Brain pericyte (primary cell): ENCODE measurements at regions not wholly inside any gene's neighbourhood (a gene's known extent, or its start where the extent isn't known, plus 50 kb on each side); places are given as distances from the start of the nearest gene placed in this dataset.
"Not testable (repeated sequence)": the region's sequence is repeated elsewhere in the genome, so short reads cannot be mapped to it uniquely, and the experiment has no call there.

Experiments used
- DNase-seq: peaks from one replicate; pipeline ENCODE4 v3.0.0-alpha.2; 2012; ENCODE audit warnings: low read depth, low spot score

DNA sequence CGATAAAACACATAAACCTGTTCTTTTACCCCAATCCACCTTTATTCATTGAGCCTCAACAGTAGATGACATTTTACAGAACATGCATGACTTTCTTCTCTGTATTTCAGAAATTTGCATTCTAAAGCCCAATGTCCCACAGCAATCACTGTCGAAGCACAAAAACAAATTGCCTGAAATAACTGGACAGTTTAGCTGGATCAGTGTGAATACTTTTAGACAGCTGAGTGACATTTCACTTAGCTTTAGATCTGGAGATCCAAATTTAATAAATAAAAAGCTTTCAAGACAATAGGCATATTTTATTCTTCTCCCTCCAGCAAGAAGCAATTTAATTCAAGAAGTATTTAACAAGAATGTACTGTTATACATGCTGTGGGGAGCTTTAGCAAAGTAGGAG lies 109.1 kb upstream of the FSCB start:
- DNase-seq: no peak

DNA sequence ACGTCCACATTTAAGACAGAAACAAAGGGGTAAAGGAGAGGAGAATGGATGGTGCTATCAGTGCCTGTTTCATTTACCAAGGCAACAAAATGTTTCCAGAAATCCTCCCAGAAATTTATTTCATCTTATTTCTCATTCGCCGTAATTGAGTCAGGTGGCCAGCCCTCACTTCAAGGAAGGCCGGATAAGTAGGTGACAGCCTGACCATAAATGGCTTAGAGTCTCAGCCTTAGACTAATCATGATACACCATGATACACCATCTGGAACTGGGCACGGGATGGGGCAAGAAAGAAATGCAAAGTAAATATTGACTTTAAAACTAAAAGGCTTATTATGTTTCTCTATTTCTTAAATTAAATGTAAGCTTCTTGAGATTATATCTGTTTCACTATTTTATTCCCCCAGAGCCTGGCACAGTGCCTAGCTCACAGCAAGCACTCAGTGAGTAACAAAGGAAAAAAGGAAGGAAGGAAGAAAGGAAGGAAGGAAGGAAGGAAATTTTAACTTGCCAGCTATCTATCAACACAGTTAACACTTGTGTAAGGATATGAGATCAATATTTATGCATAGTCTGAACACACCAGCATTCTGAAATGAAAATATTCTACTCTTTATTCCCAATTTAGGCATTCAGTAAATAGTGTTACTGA lies 106.1 kb upstream of the FSCB start:
- no peak for DNase-seq

DNA sequence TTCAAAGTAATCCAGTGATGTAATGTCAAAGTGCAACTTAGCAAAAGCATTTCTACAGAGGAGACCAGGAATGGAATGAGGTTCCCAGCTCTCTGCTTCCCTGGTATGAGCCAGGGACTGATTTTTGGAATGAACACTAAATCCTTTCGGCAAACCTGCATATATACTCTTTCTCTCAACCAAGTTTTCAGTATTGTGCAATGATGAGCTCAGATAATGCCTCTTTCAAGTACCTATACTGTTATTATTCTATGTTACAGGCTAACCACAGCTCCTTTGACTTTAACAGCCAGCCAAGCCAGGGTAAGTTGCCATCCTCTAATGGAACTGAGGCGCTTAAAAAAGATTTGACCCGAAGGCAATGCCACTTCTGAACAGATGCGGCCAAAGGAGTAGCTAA lies 104.9 kb upstream of the FSCB start:
- no peak for DNase-seq

DNA sequence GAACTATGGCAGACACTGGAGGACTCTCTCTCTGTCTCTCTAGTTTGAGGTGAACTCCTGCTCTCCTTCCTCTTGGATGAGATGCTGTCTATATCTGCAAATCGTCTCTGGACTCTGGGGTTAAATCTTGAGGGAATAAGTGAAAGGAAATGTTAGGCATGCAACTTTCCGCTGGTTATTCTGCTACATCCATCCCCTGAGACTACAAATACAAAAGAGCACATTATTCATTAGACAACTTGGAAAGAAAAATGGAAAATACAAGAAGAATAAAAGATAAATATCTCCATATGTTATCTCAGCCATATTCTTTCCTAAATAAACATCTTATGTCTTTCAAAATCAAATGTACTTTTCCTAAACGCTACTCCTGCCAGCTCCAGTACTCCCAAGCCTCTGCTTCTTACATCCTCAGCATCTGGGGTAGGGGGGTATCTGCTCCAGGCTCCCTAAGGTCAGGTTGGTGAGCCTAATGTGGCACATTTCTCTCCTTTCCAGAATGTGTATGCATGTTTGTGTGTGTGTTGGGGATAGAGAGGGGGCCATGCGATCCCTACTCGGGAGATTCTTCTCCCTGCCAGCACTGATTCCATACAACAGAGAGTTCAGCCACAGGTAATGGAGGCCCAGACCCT lies 102.9 kb upstream of the FSCB start:
- DNase-seq: no peak

DNA sequence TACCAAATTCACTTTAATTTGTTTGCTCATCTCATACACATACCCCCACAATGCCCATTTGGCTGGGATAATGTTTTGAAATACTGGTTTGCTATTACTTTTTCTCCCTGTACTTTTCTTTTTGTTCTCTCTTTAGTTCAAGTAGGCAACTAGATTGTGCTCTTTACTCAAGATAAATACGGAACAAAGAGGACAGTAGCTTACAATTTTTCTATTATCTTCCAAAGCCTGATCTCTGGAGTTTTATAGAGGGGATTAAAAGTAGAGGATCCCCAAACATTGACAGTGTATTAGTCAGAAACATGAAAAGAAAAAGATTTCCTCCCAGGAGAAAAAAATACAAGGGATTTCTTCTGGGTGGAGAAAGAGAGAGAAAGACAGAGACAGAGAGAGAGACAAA lies 102.1 kb upstream of the FSCB start:
- DNase-seq: no peak

DNA sequence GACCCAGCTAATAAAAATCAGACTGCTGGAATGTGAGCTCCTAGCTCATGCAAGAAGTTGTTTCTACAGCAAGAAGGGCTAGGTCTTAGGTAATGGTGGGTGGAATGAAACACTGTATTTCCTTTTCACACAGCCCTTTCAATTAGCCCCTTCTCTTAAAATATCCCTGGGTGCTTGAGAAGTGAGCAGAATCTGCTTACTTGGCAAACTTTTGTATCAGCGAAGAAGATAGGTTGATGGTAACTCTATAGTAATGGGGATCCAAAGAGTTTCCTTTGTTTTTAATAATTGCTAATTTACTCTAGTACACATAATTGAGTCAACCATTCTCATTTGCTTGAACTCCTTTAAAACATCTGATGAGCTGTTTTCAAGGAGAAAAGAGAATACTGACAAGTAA lies 100.6 kb upstream of the FSCB start:
- no peak for DNase-seq

DNA sequence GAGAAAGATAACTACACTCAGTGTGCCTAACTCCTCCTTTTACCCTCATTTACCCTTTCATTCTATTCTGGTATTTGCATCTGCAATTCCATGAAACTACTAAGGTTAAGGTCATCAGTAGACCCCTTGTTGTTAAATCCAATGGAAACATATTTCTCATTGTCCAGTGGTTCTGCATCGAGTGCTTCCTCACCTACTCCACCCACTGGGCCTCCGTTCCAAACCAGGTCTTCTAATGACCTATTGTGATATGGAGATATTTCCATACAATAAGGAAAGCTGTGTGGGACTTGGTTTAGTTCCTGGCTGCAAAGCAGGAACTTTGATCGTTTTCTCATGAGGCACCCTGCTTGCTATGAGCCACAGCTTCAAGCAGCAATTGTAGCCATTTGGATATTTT lies 99.5 kb upstream of the FSCB start:
- DNase-seq: no peak

DNA sequence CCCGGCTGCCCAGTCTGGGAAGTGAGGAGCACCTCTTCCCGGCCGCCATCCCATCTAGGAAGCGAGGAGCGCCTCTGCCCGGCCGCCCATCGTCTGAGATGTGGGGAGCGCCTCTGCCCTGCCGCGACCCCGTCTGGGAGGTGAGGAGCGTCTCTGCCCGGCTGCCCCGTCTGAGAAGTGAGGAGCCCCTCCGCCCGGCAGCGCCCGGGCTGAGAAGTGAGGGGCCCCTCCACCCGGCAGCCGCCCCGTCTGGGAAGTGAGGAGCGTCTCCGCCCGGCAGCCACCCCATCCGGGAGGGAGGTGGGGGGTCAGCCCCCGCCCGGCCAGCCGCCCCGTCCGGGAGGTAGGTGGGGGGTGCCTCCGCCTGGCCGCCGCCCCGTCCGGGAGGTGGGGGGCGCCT lies 94.2 kb upstream of the FSCB start:
- not testable (repeated sequence) for DNase-seq

DNA sequence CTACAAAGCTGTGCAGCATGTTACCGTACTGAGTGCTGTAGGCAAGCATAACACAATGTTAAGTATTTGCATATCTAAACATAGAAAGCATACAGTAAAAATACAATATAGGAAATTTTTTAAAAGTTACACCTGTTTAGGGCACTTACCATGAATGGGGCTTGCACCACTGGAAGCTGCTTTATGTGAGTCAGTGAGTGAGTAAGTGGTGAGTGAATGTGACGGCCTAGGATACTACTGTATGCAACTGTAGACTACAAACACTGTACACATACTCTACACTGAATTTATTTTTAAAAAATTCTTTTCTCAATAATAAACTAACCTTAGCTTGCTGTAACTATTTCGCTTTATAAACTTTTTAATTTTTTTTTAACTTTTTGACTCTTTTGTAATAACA lies 82.1 kb upstream of the FSCB start:
- no peak for DNase-seq

DNA sequence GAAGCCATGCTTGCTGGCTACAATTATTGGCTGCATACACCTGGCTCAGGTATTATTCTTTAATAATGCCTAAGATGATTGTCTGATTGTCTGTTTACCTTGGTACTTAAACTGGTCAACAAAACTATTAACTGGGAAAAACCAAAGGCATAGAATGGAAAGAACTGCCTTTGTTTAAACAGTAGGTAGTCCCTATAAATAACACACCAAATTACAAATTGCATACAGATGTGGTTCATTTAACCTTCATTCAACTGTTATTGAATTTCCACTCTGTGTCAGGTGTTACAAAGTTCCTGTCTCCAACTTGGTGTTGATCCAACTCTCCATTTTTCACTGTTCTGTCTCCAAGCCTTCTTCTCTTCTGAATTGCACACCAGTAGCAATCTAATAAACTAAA lies 79.8 kb upstream of the FSCB start:
- no peak for DNase-seq

DNA sequence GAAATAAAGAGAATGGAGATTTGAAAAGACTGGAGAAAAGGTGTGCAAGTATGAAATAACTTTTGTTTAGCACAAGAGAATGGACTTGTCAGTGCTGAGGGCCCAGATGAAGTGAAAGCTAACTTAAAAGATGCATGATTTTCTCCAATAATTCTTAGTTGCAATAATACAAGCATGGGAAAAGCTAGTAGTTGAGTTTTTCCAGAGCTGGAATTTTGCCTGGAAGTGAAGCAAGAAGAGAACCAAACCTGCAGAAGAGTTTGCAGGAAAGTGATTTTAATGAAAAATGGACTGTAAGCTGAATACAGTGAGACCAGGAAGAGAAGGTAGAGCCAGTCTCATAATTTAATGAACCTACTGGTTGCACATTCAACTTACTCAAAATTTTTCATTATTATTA lies 69.3 kb upstream of the FSCB start:
- no peak for DNase-seq

DNA sequence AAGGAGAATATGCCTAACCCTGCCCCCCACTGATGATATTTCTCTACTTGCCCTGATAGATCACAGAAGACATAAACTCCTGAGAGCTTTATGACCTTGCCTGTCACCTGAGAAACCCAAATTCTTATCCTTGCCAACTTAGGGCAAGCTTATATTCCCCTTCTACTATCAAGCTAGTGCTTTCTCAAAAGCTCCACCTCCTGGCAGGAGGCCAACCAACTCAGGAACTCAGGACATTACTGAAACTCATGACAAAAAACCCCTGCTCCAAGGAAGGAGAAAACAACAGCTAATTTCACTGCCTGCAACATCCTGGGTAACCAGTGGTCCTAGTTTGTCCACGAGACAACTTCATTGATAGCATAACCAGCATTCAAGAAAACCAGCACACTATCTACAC lies 60.9 kb upstream of the FSCB start:
- no peak for DNase-seq

DNA sequence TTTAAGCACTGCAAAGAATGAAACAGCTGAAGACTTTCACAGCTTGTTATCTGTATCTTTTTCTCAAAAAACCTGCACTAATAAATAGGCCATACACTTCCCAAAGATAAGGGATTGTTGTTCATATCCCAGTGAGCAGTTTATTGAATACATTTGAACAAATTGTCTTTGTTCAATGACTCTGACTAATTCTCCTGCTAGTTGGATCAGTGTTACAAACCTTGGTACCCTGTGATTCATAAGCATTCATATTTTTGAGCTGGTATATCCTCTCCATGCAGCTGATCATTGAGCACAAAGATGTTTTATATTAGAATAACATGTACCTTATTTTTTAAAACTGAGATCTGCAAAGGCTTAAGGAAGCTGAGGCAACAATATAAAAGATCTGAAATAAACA lies 58.9 kb upstream of the FSCB start:
- DNase-seq: no peak

DNA sequence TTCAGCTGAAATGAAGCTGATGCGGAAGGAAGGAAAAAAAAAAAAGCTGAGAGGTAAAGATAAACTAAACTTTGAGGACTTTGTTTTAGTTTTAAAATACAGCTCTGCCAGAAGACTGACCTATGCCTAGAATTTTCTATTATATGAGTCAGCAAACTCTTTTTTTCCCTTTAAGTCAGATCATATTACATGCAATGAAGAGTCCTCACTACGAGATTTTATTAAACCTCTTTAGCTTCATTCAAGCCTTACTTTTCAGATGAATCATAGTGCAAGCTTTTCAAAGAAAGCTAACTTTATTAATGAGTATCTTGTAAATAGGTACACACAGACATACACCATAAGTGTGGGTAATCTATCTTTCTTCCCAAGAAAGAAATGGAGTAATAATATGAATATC lies 57.8 kb upstream of the FSCB start:
- DNase-seq: no peak
